GM12891 (cell line): ENCODE measurements at regions not wholly inside any gene's neighbourhood (a gene's known extent, or its start where the extent isn't known, plus 50 kb on each side); places are given as distances from the start of the nearest gene placed in this dataset.

Experiments
- DNase-seq: peaks from one replicate; pipeline ENCODE4 v3.0.0; 2011; ENCODE audit warnings: low spot score; ENCODE audit not compliant: insufficient read length
- FAIRE-seq: peaks from 2 replicates; lab custom pipeline; 2011; peaks lifted over from hg19 to GRCh38; lab: Jason Lieb, UNC
- PAX5 ChIP-seq: IDR thresholded peaks from 2 replicates; pipeline ENCODE4 v1.6.1; 2011; ENCODE audit warnings: low read length, moderate library complexity, mild to moderate bottlenecking; ENCODE audit not compliant: insufficient read depth, severe bottlenecking
- POLR2A ChIP-seq: IDR thresholded peaks from 2 replicates; pipeline ENCODE4 v1.6.1; 2011; ENCODE audit warnings: low read depth, low read length, control low read depth
- POLR2AphosphoS5 ChIP-seq: IDR thresholded peaks from 2 replicates; pipeline ENCODE4 v1.6.1; 2011; ENCODE audit warnings: low read depth, low read length, control low read depth
- POU2F2 ChIP-seq: IDR thresholded peaks from 2 replicates; pipeline ENCODE4 v1.6.1; 2011; ENCODE audit warnings: low read depth, mild to moderate bottlenecking, control low read depth, low read length, moderate library complexity
- SPI1 ChIP-seq: IDR thresholded peaks from 2 replicates; pipeline ENCODE4 v1.6.1; 2011; ENCODE audit warnings: low read depth, low read length, control low read depth
- TAF1 ChIP-seq: IDR thresholded peaks from 2 replicates; pipeline ENCODE4 v1.6.1; 2011; ENCODE audit warnings: low read depth, low read length, control low read depth

DNA sequence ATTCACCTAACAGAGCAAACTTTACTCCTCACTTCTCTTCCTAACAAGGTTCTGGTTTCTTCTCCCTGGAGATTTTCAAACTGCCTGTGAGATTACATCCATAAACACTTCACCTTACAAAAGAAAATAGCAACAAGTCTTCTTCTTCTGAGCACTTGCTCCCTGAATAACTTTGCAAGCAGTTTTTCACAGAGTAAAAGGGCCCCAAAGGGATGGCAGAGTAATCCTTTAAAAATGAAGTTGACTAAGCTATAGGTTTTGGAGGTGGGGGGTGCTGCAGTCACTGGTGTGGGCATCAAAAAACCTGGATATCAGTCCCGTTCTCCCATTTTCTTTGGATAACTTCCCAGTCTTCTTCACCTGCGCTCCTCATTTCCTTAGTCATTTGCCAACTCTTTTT is 484.9 kb downstream of the MIAT start:
- DNase-seq = no peak
- FAIRE-seq = no peak
- TF ChIP-seq SPI1 = no peak
- no peak for TF ChIP-seq PAX5
- TF ChIP-seq POU2F2 = no peak
- no peak for TF ChIP-seq POLR2A
- no peak for TF ChIP-seq TAF1
- no peak for TF ChIP-seq POLR2AphosphoS5

DNA sequence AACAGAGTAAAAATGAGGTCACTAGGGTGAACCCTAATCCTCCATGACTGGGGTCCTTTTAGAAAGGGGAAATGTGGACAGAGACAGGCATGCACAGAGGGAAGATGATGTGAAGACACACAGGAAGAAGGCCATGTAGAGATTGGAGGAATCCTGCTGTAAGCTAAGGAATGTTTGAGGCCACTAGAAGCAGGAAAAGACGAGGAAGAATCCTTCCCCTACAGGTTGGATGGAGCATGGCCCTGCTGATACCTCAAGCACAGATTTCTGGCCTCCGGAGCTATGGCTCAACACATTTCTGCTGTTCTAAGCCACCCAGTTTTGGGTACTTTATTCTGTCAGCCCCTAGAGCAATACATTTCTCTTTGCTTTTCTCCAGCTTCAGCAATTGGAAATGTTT is 486.9 kb downstream of the MIAT start:
- no peak for FAIRE-seq
- TF ChIP-seq SPI1 (no peak), POLR2AphosphoS5 (no peak), POU2F2 (no peak), TAF1 (no peak), PAX5 (no peak), POLR2A (no peak)
- no peak for DNase-seq

DNA sequence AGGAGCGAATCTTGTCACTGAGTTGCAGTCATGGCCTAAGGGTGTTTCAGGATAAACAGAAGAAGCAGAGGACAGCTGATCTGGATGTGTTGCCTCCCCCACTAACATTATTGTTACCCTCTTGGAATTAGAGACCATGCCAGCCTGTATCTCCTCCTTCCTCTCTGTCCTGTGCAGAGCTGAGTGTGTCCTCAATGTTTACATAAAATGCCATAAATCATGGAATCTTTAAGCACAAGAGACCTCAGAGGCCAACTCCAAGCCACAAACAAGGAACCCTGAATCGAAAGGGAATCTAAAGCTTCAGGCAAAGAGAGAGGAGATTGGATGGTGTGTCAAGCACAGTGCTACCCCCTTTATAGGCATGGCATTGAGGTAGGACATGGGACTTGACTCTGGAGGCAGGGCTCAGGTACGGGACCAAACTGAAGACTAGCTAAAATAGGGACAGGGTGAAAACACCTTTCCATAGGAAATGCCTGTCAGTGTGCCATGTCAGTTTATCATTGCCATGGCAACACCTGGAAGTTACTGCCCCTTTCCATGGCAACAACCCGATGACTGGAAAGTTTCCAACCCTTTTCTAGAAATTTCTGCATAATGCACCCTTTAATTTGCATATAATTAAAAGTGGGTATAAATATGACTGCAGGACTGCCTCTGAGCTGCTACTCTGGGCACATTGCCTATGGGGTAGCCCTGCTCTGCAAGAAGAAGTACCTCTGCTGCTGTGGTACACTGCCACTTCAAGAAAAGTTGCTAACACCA is 489.7 kb downstream of the MIAT start:
- FAIRE-seq (no peak), DNase-seq (no peak)
- TF ChIP-seq POU2F2 = no peak
- TF ChIP-seq TAF1 = no peak
- no peak for TF ChIP-seq POLR2A
- no peak for TF ChIP-seq PAX5
- TF ChIP-seq POLR2AphosphoS5 = no peak
- TF ChIP-seq SPI1 = no peak

DNA sequence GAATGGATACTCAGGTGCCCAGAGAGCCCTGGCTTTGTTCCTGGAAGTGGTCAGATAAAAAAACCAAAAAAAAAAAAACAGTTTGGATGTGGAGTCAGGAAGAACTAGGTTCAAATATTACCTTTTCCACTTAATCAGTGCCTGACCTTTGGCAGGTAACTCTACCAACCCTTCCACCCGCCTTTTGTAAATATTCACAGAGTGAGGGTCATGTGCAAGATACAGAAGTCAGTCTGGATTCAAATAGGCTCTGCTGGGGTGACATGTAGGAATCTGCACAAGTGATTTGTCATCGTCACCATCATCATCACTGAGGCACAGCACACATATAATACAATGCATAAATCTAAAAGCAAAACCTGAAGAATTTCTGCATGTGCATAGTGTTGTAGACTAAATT is 490.7 kb downstream of the MIAT start:
- TF ChIP-seq POU2F2 = no peak
- no peak for TF ChIP-seq PAX5
- no peak for TF ChIP-seq TAF1
- TF ChIP-seq SPI1 = no peak
- TF ChIP-seq POLR2A = no peak
- no peak for TF ChIP-seq POLR2AphosphoS5
- FAIRE-seq = no peak

DNA sequence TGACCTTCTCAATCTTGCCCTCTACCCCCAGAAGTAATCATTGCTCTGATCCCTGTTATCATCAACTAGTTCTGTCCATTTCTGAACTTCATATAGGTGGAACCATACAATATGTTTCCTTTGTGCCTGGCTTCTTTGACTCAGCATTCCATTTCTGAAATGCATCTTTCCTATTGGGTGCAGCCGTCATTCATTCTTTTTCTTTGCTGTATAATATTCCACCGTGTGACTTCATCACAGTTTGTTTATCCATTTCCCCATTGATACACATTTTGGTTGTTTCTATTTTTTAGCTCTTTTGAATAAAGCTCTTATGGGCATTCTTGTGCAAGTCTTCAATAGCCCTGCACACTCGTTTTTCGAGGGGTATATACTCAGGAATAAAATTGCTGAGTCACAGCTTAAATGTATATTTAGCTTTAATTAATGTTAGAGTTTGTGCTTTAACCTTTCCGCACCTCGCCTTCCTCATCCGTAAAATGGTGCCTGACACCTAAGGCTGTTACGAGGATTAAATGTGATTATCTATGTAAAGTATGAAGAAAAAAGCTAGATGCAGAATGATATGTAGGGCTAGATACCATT is 491.6 kb downstream of the MIAT start:
- no peak for FAIRE-seq
- TF ChIP-seq POLR2AphosphoS5 (no peak), POU2F2 (no peak), SPI1 (no peak), PAX5 (no peak), POLR2A (no peak), TAF1 (no peak)
- DNase-seq = no peak

More for the DNA sequence above, 490.7 kb downstream of the MIAT start:
- DNase-seq = no peak

DNA sequence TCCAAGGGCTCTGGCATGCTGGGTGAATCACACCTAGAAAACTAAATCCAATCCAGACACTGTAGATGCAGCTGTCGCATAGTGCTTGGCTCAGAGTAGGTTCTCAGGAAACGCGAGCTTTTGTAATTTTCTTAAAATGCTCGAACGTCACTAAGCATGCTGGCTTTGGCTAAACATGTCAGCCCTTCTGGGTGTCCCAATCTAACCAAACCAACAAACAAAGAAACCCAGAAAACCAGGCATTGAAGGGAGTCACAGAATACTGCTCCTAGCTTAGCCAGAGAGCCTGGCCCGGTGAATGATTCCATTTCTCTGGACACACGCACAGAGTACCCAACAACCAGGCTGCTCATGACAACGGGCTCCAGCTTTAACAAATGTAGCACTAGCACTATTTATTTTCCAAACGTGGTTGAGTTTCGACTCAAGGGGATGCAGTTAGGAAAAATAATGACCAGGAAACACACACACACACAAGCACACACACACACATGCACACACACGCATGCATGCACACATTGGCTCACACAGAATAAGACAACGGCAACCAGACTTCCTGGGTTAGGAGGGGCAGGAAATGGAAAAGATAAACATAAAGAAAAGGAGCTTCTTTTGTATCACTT is 492.6 kb downstream of the MIAT start:
- FAIRE-seq = no peak
- DNase-seq = no peak
- TF ChIP-seq SPI1 = no peak
- TF ChIP-seq POLR2AphosphoS5 = no peak
- no peak for TF ChIP-seq TAF1
- TF ChIP-seq PAX5 = no peak
- no peak for TF ChIP-seq POLR2A
- no peak for TF ChIP-seq POU2F2

DNA sequence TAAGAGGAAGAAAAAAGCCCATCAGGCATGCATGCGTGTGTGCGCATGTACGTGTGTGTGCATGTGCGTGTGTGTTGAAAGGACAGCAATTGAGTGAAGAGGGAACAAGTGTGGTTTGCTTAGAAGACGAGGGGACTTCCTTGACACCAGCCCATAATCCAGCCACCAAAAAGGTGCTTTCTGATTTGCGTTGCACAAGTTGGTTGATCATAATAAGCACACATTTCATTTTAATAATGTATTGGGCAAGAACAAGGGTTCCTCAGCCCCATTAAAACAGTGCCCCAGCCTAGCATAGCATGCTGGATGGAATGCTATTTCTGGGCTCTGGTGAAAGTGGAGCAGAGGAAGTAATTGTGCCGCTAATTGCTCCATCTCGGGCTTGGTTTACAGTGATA is 493.2 kb downstream of the MIAT start:
- TF ChIP-seq TAF1 (no peak), POLR2A (no peak)
- DNase-seq = no peak

DNA sequence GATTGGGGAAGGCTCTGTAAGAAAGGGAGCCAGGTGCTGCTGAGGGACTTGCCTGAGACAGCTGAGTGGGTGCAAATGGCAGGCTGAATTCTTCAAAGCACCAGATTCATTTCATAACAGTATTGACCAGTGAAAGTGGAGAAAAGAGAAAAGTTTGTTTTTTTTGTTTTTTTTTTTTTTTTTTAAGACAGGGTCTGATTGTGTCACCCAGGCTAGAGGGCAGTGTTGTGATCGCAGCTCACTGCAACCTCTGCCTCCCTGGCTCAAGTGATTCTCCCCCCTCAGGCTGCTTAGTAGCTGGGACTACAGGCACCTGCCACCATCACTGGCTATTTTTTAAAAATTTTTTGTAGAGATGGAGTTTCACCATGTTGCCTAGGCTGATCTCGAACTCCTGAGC is 494.0 kb downstream of the MIAT start:
- TF ChIP-seq TAF1 (no peak), SPI1 (no peak)
- FAIRE-seq (no peak), DNase-seq (no peak)

More for the DNA sequence above, 493.2 kb downstream of the MIAT start:
- no peak for FAIRE-seq

DNA sequence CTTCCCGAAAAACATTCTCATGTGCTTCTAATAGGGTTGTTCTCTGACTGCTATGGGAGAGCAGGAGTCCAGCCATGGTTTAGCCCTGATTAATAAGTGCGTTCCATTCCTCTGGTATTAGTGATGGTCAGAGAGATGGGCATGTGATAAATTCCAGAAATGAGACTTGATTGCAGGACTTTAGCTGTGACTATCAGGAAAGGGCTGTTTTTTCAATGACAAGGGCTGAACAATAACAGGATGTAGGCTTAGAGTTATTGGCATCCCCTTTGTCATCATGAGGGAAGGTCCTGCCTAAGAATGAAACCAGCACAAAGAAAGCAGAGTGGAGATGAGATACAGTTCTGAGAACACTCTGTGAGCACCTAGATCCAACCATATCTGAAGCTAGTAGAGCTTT is 494.6 kb downstream of the MIAT start:
- no peak for DNase-seq
- TF ChIP-seq POLR2AphosphoS5 (no peak), POU2F2 (no peak)
- FAIRE-seq = no peak

DNA sequence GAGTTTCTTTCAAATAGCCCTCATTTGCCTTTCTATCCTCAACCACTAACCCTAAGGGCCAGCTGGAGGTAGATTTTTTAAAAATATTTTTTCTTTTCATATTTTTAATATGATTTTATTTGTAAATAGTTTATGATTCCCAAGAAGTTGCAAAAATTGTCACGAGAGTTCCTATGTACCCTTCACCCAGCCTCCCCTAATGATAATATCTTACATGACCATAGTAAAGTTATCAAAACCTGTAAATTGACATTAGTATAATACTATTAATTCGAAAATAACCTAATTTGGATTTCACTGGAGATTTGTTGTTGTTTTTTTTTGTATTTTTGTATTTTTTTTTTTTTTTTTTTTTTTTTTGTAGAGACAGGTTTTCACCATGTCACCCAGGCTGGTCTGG is 495.5 kb downstream of the MIAT start:
- FAIRE-seq (no peak), DNase-seq (no peak)
- TF ChIP-seq SPI1 = no peak
- TF ChIP-seq PAX5 = no peak
- TF ChIP-seq TAF1 = no peak
- no peak for TF ChIP-seq POLR2AphosphoS5
- TF ChIP-seq POLR2A = no peak
- TF ChIP-seq POU2F2 = no peak
